SK-N-MC (cell line): ENCODE measurements at regions not wholly inside any gene's neighbourhood (a gene's known extent, or its start where the extent isn't known, plus 50 kb on each side); places are given as distances from the start of the nearest gene placed in this dataset.

Experiments
- EZH2 ChIP-seq: fragments of 200-600 bp; sonication (generic); IDR thresholded peaks from one replicate; pipeline ENCODE4 v1.6.1; 2017; ENCODE audit warnings: antibody characterized with exemption
- FOXP2 ChIP-seq: optimal IDR thresholded peaks from 2 replicates; pipeline ENCODE3; 2011; ENCODE audit warnings: mild to moderate bottlenecking, moderate library complexity; ENCODE audit not compliant: insufficient read depth; ENCODE audit errors: extremely low read length, control extremely low read depth
- POLR2AphosphoS5 ChIP-seq: IDR thresholded peaks from 2 replicates; pipeline ENCODE4 v1.6.1; 2012; ENCODE audit warnings: mild to moderate bottlenecking, low read depth, low read length, borderline replicate concordance

- TF ChIP-seq EZH2 (no peak), POLR2AphosphoS5 (no peak), FOXP2 (no peak)
Observed at GRCh38 chr12:77772676-77773298, 57.9 kb upstream of the NAV3 start.
